ENCODE measurements at regions not wholly inside any gene's neighbourhood (a gene's known extent, or its start where the extent isn't known, plus 50 kb on each side); places are given as distances from the start of the nearest gene placed in this dataset.
"Not testable (repeated sequence)": the region's sequence is repeated elsewhere in the genome, so short reads cannot be mapped to it uniquely, and the experiment has no call there.

DNA sequence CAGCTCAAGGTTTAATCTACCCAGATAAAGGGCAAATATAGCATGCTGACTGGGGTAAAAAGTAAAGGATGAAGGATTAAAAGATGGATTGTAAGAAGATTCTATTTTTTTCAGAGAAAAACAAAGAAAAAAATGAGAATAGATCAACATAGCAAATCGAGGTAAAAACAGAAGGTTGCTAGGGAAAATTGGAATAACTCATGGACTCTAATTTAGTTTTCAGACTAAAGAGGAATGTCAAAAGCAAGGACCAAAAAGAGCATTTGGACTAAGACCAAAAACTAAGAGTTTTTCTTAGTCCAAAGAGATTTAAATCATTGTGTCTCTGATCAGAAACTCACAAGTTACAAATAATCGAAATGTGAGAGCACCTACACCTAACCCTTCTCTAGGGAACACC lies 250.7 kb upstream of the PTPRD start:
- Mint-ChIP-seq H3K27ac (no peak overlapping the region), H3K9me3 (peaks cover 0 to 4% (median 2%) of the 10 kb centered on the region in 7 donors), H3K4me3 (no peak overlapping the region), H3K4me1 (no peaks in the 10 kb centered on the region), H3K36me3 (no peaks in the 10 kb centered on the region), H3K27me3 (no peaks in the 10 kb centered on the region)
- ATAC-seq (ENCODE audit: low read depth in 2 of 2) (no peak), DNase-seq (no peak)

DNA sequence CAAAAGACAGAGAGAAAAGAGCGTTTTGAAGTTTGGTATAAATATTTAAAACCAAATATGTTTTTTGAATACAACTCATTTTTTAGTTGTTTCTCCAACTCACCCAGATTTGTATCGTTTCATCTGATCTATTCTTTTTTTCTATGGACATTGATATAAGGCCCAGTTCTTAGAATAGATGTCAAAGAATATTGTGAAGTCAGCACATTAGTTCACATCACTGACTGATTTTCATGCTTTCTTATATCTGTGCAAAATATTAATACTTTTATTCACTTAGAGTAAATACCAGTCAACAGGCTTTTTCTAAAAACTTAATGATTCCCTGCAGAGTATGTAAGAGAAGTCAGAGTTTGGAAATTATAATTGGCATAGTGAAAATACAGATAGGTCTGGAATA lies 254.4 kb upstream of the PTPRD start:
- no peak overlapping the region for H3K27ac Mint-ChIP-seq
- no peak for DNase-seq
- H3K4me1 Mint-ChIP-seq: no peaks in the 10 kb centered on the region

DNA sequence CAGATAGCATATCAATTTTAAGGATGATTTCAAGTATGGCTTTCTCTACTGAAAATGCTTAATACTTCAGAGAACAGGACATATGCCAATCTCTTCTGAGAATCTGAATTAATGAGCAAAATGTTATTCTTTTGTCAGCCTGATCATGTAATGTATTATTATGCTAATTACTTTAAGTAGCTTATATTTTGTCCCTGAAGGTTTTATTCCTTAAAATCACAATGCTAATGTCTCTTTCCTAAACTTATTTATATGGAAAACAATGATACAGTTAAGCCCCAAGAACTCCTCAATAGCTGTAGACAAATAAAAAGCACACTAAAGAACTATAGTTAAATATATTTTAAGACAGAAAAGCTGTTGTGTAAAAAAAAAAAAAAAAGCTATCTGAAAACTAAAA lies 256.9 kb upstream of the PTPRD start:
- Mint-ChIP-seq H3K4me1 (no peaks in the 10 kb centered on the region), H3K4me3 (no peak overlapping the region), H3K27me3 (no peaks in the 10 kb centered on the region), H3K36me3 (no peaks in the 10 kb centered on the region), H3K27ac (no peak overlapping the region), H3K9me3 (peaks cover 7 to 18% (median 9%) of the 10 kb centered on the region in 7 donors)
- ATAC-seq (ENCODE audit: low read depth in 2 of 2) (no peak), DNase-seq (no peak)

More for the DNA sequence above, 254.4 kb upstream of the PTPRD start:
- H3K9me3 Mint-ChIP-seq: peaks cover 3 to 11% (median 8%) of the 10 kb centered on the region in 7 donors
- no peaks in the 10 kb centered on the region for H3K27me3 Mint-ChIP-seq
- no peak for ATAC-seq (ENCODE audit: low read depth in 2 of 2)
- no peaks in the 10 kb centered on the region for H3K36me3 Mint-ChIP-seq
- no peak overlapping the region for H3K4me3 Mint-ChIP-seq

DNA sequence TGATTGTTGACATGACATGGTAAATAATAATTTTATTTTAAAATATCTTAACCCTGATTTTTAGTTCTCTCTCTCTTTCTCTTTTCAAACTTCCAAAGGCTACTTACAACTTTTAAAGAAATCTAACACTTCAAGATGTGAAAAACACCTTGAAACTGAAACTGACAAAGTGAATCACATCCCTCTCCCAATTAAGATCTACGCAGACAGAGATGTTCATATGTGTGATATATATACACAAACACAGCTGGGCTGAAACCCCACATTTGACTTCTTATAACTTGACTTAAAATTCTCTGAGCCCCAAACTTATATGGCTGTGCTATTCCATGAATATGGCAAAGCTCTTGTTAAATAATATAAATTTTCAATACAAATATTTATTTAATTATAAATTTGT lies 261.2 kb upstream of the PTPRD start:
- Mint-ChIP-seq H3K9me3 (peaks cover 4 to 13% (median 9%) of the 10 kb centered on the region in 7 donors), H3K36me3 (no peaks in the 10 kb centered on the region), H3K4me3 (no peak overlapping the region), H3K27ac (no peak overlapping the region), H3K27me3 (no peaks in the 10 kb centered on the region), H3K4me1 (no peaks in the 10 kb centered on the region)
- DNase-seq (no peak), ATAC-seq (ENCODE audit: low read depth in 2 of 2) (no peak)

DNA sequence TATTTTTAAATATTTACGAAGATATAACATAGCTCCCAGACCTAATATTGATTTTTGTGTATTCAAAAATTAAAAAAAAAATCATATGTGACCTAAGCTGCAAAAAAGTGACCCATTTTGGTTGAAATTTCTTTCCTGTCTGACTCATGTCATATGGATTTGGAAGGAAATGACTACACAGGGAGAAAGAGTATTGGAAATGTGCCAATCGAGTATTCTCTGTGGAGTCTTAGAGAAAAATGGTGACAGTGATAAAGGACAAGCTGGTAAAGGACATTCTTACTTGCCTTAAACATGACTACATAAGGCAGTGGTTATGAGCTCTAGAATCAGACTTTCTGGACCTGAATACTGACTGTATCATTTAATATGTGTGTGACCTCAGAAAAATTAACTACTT lies 262.9 kb upstream of the PTPRD start:
- peaks cover 4 to 13% (median 7%) of the 10 kb centered on the region in 7 donors for H3K9me3 Mint-ChIP-seq
- H3K27me3 Mint-ChIP-seq: no peaks in the 10 kb centered on the region
- H3K4me1 Mint-ChIP-seq: no peaks in the 10 kb centered on the region
- no peak for ATAC-seq (ENCODE audit: low read depth in 2 of 2)
- no peaks in the 10 kb centered on the region for H3K36me3 Mint-ChIP-seq
- DNase-seq: no peak
- no peak overlapping the region for H3K27ac Mint-ChIP-seq
- H3K4me3 Mint-ChIP-seq: no peak overlapping the region

DNA sequence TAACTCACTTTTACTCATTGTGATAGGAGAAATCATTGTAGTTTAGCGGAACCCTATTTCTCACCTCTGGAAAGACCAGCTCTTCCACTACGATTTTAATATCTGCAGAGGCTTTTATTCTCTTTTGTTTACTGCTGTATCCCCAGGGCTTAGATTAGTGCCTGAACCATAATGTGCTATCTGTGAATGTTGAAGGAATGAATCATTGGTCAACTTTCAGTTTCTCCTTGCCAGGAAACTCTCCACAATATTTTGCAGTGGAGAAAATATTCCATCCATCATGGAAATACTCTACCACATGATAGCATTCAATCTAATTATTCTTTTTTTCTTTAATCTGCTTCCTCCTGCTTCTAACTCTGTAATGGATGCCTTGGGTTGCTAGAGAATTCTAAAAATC lies 263.5 kb upstream of the PTPRD start:
- Mint-ChIP-seq H3K4me3 (no peak overlapping the region), H3K27me3 (no peaks in the 10 kb centered on the region), H3K27ac (no peak overlapping the region), H3K4me1 (no peaks in the 10 kb centered on the region), H3K36me3 (no peaks in the 10 kb centered on the region), H3K9me3 (peaks cover 4 to 13% (median 7%) of the 10 kb centered on the region in 7 donors)
- no peak for DNase-seq
- no peak for ATAC-seq (ENCODE audit: low read depth in 2 of 2)

DNA sequence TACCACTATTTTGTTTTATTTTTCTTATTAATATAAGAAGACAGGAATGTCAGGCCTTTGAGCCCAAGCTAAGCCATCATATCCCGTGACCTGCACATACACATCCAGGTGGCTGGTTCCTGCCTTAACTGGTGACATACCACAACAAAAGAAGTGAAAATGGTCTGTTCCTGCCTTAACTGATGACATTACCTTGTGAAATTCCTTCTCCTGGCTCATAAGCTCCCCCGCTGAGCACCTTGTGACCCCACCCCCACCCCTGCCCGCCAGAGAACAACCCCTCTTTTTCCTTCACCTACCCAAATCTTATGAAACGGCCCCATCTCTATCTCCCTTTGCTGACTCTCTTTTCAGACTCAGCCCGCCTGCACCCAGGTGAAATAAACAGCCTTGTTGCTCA lies 277.5 kb upstream of the PTPRD start:
- DNase-seq: not testable (repeated sequence)

DNA sequence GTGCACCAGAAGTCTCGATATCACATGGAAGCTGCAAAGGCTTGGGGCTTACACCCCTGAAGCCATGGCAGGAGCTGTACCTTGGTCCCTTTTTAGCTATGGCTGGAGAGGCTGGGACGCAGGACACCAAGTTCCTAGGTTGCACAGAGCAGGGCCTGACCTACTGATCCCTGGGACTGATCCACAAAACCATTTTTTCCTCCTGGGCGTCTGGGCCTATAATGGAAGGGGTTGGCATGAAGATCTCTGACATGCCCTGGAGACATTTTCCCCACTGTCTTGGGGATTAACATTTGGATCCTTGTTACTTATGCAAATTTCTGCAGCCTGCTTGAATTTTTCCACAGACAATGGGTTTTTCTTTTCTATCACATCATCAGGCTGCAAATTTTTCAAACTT lies 286.7 kb upstream of the PTPRD start:
- ATAC-seq (ENCODE audit: low read depth in 2 of 2): no peak
- H3K27me3 Mint-ChIP-seq: no peaks in the 10 kb centered on the region
- no peak overlapping the region for H3K27ac Mint-ChIP-seq
- no peak overlapping the region for H3K4me3 Mint-ChIP-seq
- DNase-seq: no peak
- no peaks in the 10 kb centered on the region for H3K36me3 Mint-ChIP-seq
- peaks cover 0 to 15% (median 8%) of the 10 kb centered on the region in 7 donors for H3K9me3 Mint-ChIP-seq
- H3K4me1 Mint-ChIP-seq: no peaks in the 10 kb centered on the region

More for the DNA sequence above, 277.5 kb upstream of the PTPRD start:
- H3K4me3 Mint-ChIP-seq; H3K4me1 Mint-ChIP-seq; H3K27ac Mint-ChIP-seq; H3K27me3 Mint-ChIP-seq; ATAC-seq (ENCODE audit: low read depth in 2 of 2): not testable (repeated sequence)
- Mint-ChIP-seq H3K9me3 (peaks cover 0 to 14% (median 8%) of the 10 kb centered on the region in 7 donors), H3K36me3 (peaks cover 0 to 13% of the 10 kb centered on the region in 2 donors)

DNA sequence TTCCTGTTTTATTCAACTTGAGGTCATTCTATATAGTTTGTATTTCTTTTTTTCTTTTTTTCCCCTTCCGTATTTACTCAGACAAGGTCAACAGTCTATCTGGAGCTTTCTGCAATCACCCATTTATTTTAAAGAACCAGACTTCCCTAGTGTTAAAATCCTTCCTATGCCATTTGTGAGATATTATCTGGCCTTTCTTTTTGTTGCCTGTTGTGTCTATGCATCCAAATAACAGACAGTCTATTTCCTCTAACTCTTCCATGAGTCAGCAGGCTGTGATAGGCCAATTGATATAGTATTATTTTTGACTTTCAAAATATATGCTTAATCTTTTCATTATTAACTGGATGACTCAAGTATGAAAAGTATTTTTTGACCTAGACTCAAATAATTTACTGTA lies 291.2 kb upstream of the PTPRD start:
- ATAC-seq (ENCODE audit: low read depth in 2 of 2) (no peak), DNase-seq (no peak)
- H3K9me3 Mint-ChIP-seq: peaks cover under 1 to 17% (median 8%) of the 10 kb centered on the region in 7 donors
- no peaks in the 10 kb centered on the region for H3K27me3 Mint-ChIP-seq
- no peaks in the 10 kb centered on the region for H3K36me3 Mint-ChIP-seq
- no peak overlapping the region for H3K4me3 Mint-ChIP-seq
- H3K4me1 Mint-ChIP-seq: no peaks in the 10 kb centered on the region
- H3K27ac Mint-ChIP-seq: no peak overlapping the region

DNA sequence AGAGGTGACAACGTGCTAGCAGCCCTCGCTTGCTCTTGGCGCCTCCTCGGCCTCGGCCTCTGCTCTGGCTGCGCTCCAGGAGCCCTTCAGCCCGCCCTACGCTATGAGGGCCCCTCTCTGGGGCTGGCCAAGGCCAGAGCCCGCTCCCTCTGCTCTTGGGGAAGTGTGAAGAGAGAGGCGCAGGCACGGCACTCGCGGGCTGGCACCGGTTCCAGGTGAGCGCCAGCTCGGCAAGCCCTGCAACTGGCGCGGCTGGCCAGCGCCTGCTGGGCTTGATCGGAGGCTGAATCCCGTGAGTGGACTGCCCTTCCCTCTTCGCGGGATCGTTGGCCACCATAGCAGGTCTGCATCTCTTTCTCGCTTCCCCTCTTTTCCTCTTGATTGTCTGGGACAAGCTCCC lies 298.0 kb upstream of the PTPRD start:
- H3K4me3 Mint-ChIP-seq: no peak overlapping the region
- no peak overlapping the region for H3K27ac Mint-ChIP-seq
- H3K27me3 Mint-ChIP-seq: no peaks in the 10 kb centered on the region
- DNase-seq (no peak), ATAC-seq (ENCODE audit: low read depth in 2 of 2) (no peak)
- H3K9me3 Mint-ChIP-seq: peaks cover 4 to 14% (median 9%) of the 10 kb centered on the region in 7 donors
- H3K4me1 Mint-ChIP-seq: no peaks in the 10 kb centered on the region
- H3K36me3 Mint-ChIP-seq: no peaks in the 10 kb centered on the region

DNA sequence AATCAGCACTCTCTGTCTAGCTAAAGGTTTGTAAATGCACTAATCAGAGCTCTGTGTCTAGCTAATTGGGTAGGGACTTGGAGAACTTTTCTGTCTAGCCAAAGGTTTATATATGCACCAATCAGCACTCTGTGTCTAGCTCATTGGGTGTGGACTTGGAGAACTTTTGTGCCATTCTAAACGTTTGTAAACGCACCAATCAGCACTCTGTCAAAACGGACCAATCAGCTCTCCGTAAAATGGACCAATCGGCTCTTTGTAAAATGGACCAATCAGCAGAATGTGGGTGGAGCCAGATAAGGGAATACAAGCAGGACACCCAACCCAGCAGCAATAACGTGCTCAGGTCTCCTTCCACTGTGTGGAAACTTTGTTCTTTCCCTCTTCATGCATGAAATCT lies 298.6 kb upstream of the PTPRD start:
- ATAC-seq (ENCODE audit: low read depth in 2 of 2): no peak
- no peak overlapping the region for H3K27ac Mint-ChIP-seq

DNA sequence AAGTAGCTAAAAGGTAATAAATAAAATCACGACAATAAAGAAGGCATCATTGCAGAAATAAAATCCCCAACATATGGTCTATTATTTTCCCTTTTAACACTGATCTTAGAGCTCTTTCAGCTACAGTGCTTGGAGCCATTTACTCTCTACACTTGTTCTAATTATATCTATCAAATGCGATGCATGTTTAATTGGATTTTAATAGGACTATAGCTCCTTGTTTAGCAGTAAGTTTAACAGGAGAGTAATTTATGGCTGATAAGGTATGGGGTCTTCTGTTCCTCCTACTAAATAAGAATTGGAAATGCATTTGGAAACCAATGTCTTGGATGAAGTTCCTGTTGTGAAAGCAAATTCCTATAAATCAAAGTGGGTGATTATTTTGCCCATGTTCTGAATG lies 304.2 kb upstream of the PTPRD start:
- no peak overlapping the region for H3K4me3 Mint-ChIP-seq
- H3K36me3 Mint-ChIP-seq: no peaks in the 10 kb centered on the region
- DNase-seq: no peak
- H3K4me1 Mint-ChIP-seq: no peaks in the 10 kb centered on the region
- ATAC-seq (ENCODE audit: low read depth in 2 of 2): no peak
- no peaks in the 10 kb centered on the region for H3K27me3 Mint-ChIP-seq
- no peak overlapping the region for H3K27ac Mint-ChIP-seq
- peaks cover 0 to 13% (median 3%) of the 10 kb centered on the region in 7 donors for H3K9me3 Mint-ChIP-seq

More for the DNA sequence above, 298.6 kb upstream of the PTPRD start:
- Mint-ChIP-seq H3K4me3 (no peak overlapping the region), H3K4me1 (no peaks in the 10 kb centered on the region), H3K9me3 (peaks cover 4 to 14% (median 9%) of the 10 kb centered on the region in 7 donors), H3K36me3 (no peaks in the 10 kb centered on the region), H3K27me3 (no peaks in the 10 kb centered on the region)
- DNase-seq: no peak

DNA sequence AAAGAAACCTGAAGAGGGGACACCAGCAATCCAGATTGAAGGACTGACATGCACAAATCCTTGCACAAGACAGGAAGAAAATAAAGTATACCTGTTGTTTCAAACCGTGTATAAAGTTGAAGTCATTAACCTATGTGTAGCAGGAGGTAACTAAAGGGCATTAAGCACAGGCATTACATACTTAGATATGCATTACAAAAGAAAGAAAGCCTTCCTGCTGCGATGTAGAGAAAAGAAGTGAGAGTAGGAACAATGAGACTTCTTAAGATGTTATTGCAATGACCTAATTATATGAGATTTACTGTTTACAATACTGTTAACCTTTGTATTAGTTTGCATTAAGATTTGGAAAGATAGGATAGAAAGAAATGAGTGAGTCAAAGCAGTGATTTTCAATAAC lies 308.9 kb upstream of the PTPRD start:
- Mint-ChIP-seq H3K9me3 (peaks cover 0 to 9% (median 2%) of the 10 kb centered on the region in 7 donors), H3K27ac (no peak overlapping the region), H3K4me1 (no peaks in the 10 kb centered on the region), H3K27me3 (no peaks in the 10 kb centered on the region), H3K36me3 (no peaks in the 10 kb centered on the region), H3K4me3 (no peak overlapping the region)
- DNase-seq (no peak), ATAC-seq (ENCODE audit: low read depth in 2 of 2) (no peak)

DNA sequence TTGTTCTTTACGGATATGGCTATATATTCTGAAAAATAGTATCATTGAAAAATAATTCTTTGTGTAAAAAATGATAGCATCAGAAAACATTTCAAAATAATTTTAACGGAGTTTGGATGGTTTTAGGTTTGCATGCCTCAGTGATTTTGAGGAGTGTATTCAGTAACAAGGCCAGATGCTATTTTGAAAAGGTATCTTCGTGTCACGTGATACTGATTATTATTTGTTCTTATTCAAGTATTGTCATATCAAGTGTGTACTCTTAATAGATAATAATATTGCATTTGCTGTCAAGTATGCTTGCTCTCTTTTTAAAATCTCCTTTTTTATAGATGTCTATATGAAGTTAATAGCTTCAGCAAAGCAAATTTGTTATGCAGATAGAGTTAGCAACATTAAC lies 313.1 kb upstream of the PTPRD start:
- no peak overlapping the region for H3K27ac Mint-ChIP-seq
- H3K27me3 Mint-ChIP-seq: no peaks in the 10 kb centered on the region
- no peaks in the 10 kb centered on the region for H3K36me3 Mint-ChIP-seq
- ATAC-seq (ENCODE audit: low read depth in 2 of 2): no peak
- no peak overlapping the region for H3K4me3 Mint-ChIP-seq
- peaks cover 0 to 8% (median 0%) of the 10 kb centered on the region in 7 donors for H3K9me3 Mint-ChIP-seq
- DNase-seq: no peak
- H3K4me1 Mint-ChIP-seq: no peaks in the 10 kb centered on the region

DNA sequence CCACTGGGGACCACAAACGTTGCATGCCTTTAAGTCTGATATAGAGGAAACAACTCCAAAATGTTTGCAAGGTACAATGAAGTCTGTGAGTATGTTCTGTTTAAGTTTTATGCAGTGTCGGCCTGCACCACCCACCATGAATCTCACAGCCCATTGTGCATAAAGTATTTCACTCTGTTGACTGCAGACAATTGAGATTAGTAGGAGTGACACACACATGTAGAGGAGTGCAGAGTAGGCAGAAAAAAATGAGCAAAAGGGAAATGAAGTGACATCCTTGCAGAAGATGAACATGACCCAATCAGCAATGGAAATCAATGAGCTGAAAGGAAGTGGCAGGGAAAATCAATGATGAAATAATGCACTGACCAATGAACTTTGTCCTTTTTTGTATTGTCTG lies 315.6 kb upstream of the PTPRD start:
- no peak overlapping the region for H3K27ac Mint-ChIP-seq

More for the DNA sequence above, 315.6 kb upstream of the PTPRD start:
- ATAC-seq (ENCODE audit: low read depth in 2 of 2): no peak
- Mint-ChIP-seq H3K4me3 (no peak overlapping the region), H3K4me1 (no peaks in the 10 kb centered on the region), H3K27me3 (no peaks in the 10 kb centered on the region), H3K9me3 (peaks cover 0 to 8% (median 0%) of the 10 kb centered on the region in 7 donors), H3K36me3 (no peaks in the 10 kb centered on the region)
- DNase-seq: no peak

All from naive B cell (primary cell).